Loucy (cell line): ENCODE measurements at regions not wholly inside any gene's neighbourhood (a gene's known extent, or its start where the extent isn't known, plus 50 kb on each side); places are given as distances from the start of the nearest gene placed in this dataset.

Source experiments
- EZH2phosphoT487 ChIP-seq: fragments of 200-600 bp; IDR thresholded peaks from 2 replicates; pipeline ENCODE4 v1.6.1; 2018; ENCODE audit warnings: antibody characterized with exemption, mild to moderate bottlenecking, moderate library complexity, borderline replicate concordance
- TF ChIP-seq, protein P1 (sequence below): fragments of 200-600 bp; sonication (generic); conservative IDR thresholded peaks from 2 replicates; pipeline ENCODE4 v1.5.1; 2014; ENCODE audit warnings: mild to moderate bottlenecking, antibody characterized with exemption, low read length

DNA sequence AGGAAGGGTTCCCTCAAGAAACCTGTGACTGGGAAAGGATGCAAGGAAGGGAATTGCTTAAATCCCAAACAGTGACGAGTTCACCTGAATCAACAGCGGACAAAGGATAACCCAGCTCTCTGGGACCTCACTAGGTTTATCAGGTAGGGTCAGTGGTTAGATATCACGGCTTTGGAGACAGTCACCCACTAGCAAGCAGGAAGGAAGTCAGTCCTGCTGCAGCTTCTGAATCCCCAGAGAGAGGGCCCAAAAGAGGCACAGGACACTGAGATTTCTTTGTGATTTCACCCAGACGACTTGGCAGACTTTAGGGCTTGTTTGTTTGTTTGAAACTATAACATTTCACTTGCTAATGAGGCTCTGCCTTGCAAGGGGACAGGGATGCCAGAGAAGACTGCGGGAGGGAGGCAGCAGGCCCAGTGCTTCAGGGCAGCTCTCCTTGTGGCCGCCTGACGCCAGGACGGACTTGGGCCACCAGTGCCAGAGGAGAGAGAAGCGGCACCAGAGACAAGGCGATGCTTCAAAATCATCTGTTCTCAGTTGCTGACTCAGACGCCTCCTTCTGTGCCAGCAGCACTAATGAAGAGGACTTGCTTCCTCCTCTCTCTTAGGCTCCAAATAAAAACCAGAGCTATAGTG is 275.6 kb upstream of the SLC30A5 start:
- TF ChIP-seq, protein P1, sequence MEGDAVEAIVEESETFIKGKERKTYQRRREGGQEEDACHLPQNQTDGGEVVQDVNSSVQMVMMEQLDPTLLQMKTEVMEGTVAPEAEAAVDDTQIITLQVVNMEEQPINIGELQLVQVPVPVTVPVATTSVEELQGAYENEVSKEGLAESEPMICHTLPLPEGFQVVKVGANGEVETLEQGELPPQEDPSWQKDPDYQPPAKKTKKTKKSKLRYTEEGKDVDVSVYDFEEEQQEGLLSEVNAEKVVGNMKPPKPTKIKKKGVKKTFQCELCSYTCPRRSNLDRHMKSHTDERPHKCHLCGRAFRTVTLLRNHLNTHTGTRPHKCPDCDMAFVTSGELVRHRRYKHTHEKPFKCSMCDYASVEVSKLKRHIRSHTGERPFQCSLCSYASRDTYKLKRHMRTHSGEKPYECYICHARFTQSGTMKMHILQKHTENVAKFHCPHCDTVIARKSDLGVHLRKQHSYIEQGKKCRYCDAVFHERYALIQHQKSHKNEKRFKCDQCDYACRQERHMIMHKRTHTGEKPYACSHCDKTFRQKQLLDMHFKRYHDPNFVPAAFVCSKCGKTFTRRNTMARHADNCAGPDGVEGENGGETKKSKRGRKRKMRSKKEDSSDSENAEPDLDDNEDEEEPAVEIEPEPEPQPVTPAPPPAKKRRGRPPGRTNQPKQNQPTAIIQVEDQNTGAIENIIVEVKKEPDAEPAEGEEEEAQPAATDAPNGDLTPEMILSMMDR = no peak
- no peak for TF ChIP-seq EZH2phosphoT487
